ENCODE measurements at regions not wholly inside any gene's neighbourhood (a gene's known extent, or its start where the extent isn't known, plus 50 kb on each side); places are given as distances from the start of the nearest gene placed in this dataset.
"Not testable (repeated sequence)": the region's sequence is repeated elsewhere in the genome, so short reads cannot be mapped to it uniquely, and the experiment has no call there.

DNA sequence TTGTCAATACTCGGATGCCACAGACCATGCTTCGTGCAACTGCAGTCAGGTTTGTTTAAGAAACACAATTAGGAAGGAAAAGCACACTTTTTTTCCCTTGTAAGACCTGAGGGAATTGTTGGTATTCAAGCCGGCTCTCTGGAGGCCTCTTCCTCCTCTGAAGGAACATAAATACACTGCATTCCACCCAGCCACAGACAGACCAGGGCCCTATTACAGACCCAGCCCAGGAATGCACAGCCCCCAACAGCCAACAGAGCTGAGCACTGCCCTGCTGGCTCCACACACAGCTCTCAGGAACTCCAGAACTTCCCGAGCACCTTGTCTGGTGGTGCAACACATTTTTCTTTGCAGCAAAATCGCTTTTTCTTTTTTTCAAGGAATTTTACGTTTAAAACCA is 488.7 kb upstream of the PROK2 start:
- peaks cover 4% of the 10 kb centered on the region for H3K27me3 Mint-ChIP-seq
- H3K4me3 Mint-ChIP-seq: no peak overlapping the region
- H3K4me1 Mint-ChIP-seq: peaks cover 35% of the 10 kb centered on the region
- DNase-seq: no peak
- H3K9me3 Mint-ChIP-seq: no peaks in the 10 kb centered on the region
- H3K27ac Mint-ChIP-seq: no peak overlapping the region
- POLR2A ChIA-PET: no interaction called here
- no peaks in the 10 kb centered on the region for H3K36me3 Mint-ChIP-seq (ENCODE audit: low read depth)
- CTCF ChIA-PET: no interaction called here

DNA sequence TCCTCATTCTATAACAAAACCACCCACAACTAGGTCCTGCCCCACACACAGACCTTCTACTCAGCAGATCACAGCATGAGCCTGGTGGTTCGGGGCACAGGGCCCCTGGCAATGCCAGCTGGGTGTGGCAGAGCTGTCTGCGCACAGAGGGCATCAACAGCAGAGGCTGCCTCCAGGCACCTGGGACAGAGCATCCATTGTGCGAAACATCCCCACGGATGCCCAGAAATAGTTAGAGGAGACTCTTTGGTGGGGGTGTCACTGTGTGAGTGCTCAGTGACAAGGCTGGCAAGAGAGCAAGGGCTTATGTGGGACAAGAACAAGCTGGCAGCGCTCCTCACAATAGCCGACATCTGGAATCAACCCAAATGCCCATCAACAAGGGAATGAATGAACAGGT is 487.4 kb upstream of the PROK2 start:
- H3K4me1 Mint-ChIP-seq: peaks cover 39% of the 10 kb centered on the region
- H3K9me3 Mint-ChIP-seq: no peaks in the 10 kb centered on the region
- ChIA-PET CTCF (no interaction called here), POLR2A (no interaction called here)
- H3K36me3 Mint-ChIP-seq (ENCODE audit: low read depth): no peaks in the 10 kb centered on the region
- no peak overlapping the region for H3K4me3 Mint-ChIP-seq
- no peak overlapping the region for H3K27ac Mint-ChIP-seq
- no peak for DNase-seq
- H3K27me3 Mint-ChIP-seq: no peaks in the 10 kb centered on the region

DNA sequence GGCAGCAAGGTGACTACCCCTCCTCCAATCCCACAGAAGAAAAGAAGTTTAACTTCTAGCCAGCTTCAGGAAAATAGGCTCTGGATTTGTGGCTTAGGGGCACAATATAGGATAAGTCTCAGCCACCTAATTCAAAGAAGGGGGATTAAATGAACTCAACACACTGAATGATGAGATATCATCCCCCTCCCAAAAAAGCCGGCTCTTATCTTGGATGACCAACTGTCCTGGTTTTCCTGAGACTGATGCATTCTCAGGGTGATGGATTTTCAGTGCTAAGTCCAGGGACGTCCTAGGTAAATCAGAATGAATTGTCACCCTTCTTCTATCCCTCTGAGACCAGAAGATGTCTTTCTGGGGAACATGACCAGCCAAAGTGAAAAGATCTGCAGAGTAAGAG is 487.0 kb upstream of the PROK2 start:
- no peak overlapping the region for H3K27ac Mint-ChIP-seq
- H3K27me3 Mint-ChIP-seq: no peaks in the 10 kb centered on the region
- H3K9me3 Mint-ChIP-seq: no peaks in the 10 kb centered on the region
- H3K36me3 Mint-ChIP-seq (ENCODE audit: low read depth): no peaks in the 10 kb centered on the region
- H3K4me1 Mint-ChIP-seq: peaks cover 41% of the 10 kb centered on the region
- ChIA-PET POLR2A (interaction anchor here (0.7 kb wide), 1 partner anchor 278 kb away, joined by 3 read pairs; no protein-coding TSS in a partner anchor), CTCF (interaction anchor here (1.2 kb wide), 1 partner anchor 551 kb away, joined by 3 read pairs; no protein-coding TSS in a partner anchor)
- DNase-seq: no peak
- no peak overlapping the region for H3K4me3 Mint-ChIP-seq

DNA sequence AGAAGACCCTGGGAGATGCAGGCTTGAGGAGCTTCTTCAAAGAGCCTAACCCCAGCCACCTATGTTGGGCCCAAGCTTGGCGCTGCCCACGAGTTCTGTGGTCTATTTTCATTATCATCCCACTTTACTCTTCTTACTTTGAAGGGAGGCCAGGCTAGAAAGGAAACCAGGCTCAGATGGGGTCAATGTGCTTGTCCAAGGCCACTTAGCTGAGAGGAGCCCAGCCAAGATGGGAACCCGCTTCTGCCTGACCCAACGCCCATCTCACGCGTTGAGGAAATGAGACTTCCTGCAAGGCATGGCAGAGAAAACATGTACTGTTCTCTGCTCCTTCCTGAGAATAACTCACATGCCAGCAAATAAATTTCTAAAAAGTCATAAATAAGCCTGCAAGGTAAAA is 486.3 kb upstream of the PROK2 start:
- Mint-ChIP-seq H3K9me3 (no peaks in the 10 kb centered on the region), H3K27ac (no peak overlapping the region), H3K27me3 (no peaks in the 10 kb centered on the region), H3K4me1 (peaks cover 47% of the 10 kb centered on the region), H3K4me3 (no peak overlapping the region), H3K36me3 (ENCODE audit: low read depth) (no peaks in the 10 kb centered on the region)
- ChIA-PET POLR2A (interaction anchor here (1.0 kb wide), 1 partner anchor 17 kb away, joined by 3 read pairs; no protein-coding TSS in a partner anchor), CTCF (interaction anchor here (1.2 to 1.4 kb wide), 2 partner anchors 11 to 551 kb away, joined by 3 read pairs; no protein-coding TSS in a partner anchor)
- no peak for DNase-seq

DNA sequence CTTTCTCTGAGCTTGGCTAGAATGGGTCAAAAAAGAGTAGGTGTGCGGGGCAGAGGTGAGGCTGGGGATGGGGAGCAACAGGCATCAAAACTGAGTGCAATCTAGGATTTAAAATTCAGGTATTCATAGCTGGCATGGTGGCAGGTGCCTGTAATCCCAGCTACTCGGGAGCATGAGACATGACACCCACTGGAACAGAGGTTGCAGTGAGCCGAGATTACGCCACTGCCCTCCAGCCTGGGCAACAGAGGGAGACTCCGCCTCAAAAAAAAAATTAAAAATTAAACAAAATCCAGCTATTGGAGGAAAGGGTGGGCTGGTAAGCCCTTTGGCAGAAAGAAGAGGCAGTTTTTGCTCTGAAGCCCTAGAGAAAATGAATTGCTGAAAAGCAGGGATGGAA is 485.8 kb upstream of the PROK2 start:
- Mint-ChIP-seq H3K4me3 (no peak overlapping the region), H3K9me3 (no peaks in the 10 kb centered on the region), H3K36me3 (ENCODE audit: low read depth) (no peaks in the 10 kb centered on the region), H3K4me1 (peaks cover 52% of the 10 kb centered on the region), H3K27me3 (no peaks in the 10 kb centered on the region), H3K27ac (no peak overlapping the region)
- no peak for DNase-seq
- ChIA-PET CTCF (interaction anchor here (1.2 to 1.4 kb wide), 2 partner anchors 11 to 552 kb away, joined by 3 read pairs; no protein-coding TSS in a partner anchor), POLR2A (interaction anchor here (1.0 kb wide), 1 partner anchor 17 kb away, joined by 3 read pairs; no protein-coding TSS in a partner anchor)

DNA sequence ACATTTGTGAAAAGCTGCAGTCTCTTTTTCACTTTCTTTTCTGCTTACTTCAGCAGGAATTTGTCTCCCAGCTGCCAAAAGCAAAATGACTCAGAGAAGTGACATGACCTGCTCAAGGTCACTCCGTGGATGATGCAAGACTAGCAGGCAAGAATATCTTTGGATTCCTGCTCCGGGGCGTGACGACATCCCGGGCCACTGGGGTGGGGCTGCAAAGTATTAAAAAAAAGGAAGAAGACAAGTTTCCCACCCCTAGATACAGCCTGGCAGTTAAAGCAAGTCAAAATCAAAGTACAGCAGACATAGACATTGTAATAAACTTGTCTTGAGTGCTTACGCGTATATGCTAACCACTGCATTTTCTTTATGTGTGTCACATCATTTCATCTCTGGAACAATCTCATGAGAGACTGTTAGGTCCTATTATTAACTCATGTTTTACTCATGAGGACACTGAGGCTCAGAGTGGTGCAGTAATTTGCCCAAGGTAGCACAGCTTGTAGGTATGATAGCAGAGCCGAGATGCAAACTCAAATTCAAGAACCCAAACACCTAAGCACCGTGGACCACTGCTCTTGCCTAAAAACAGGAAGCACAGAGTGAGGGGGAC is 485.2 kb upstream of the PROK2 start:
- Mint-ChIP-seq H3K27ac (peak overlapping the region; percentile 55), H3K27me3 (no peaks in the 10 kb centered on the region), H3K36me3 (ENCODE audit: low read depth) (no peaks in the 10 kb centered on the region), H3K9me3 (no peaks in the 10 kb centered on the region), H3K4me3 (no peak overlapping the region), H3K4me1 (peaks cover 57% of the 10 kb centered on the region)
- CTCF ChIA-PET: interaction anchor here (1.4 kb wide), 1 partner anchor 10 kb away, joined by 3 read pairs; no protein-coding TSS in a partner anchor
- peak; percentile 37 for DNase-seq
- POLR2A ChIA-PET: no interaction called here

DNA sequence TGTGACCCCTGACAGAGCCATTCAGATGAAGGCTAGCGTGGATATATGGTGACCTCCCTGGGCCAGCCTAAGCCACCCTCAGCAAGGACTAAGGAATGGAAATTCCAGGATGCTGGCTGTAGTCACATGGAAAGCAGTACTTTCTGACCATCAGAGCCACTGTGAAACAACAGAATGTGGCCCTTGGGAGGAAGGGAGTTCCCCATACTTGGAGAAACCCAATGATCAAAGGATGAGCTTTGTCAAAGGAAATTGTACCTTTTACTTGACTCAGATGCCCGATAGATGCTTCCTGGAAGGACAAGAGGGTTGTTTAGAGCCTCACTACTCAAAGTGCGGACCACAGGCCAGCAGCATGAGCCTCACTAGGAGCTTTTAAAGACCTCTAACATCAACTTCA is 484.5 kb upstream of the PROK2 start:
- CTCF ChIA-PET: no interaction called here
- Mint-ChIP-seq H3K36me3 (ENCODE audit: low read depth) (no peaks in the 10 kb centered on the region), H3K4me3 (no peak overlapping the region), H3K27me3 (no peaks in the 10 kb centered on the region), H3K9me3 (no peaks in the 10 kb centered on the region), H3K27ac (peak overlapping the region; percentile 55), H3K4me1 (peaks cover 54% of the 10 kb centered on the region)
- no peak for DNase-seq
- POLR2A ChIA-PET: no interaction called here

DNA sequence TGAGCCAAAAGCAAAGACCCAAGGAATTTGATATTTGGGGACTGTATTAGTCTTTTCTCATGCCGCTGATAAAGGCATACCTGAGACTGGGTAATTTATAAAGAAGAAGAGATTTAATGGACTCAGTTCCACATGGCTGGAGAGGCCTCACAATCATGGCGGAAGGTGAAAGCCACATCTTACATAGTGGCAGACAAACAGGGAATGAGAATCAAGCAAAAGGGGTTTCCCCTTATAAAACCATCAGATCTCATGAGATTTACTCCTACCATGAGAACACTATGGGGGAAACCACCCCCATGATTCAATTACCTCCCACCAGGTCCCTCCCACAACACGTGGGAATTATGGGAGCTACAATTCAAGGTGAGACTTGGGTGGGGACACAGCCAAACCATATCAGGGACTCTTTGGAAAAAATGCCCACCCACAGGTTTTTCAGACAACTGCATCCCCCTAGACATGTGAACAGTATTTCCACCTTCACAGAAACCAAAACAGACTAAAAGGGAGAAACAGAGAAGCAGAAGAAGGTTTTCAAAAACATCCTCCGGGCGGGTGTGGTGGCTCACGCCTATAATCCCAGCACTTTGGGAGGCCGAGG is 482.1 kb upstream of the PROK2 start:
- H3K9me3 Mint-ChIP-seq; H3K4me3 Mint-ChIP-seq; H3K36me3 Mint-ChIP-seq (ENCODE audit: low read depth); CTCF ChIA-PET; H3K27me3 Mint-ChIP-seq; DNase-seq; POLR2A ChIA-PET; H3K27ac Mint-ChIP-seq: not testable (repeated sequence)
- peaks cover 48% of the 10 kb centered on the region for H3K4me1 Mint-ChIP-seq

DNA sequence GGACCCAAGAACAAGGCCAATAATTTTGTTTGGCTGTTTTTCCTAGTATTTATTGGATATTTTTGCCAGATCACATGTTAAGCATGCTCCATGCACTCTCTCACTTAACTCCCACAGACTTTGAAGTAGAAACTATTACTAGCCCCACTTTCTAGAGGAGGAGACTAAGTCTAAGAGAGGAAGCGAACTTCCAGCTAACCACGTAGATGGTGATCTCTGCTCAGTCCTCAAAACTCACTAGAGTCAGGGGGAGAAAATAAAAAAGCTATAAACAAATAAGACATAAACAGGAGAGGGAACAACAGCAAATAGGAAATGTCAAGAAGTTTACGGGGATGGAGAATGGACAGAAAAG is 481.0 kb upstream of the PROK2 start:
- peaks cover 2% of the 10 kb centered on the region for H3K27me3 Mint-ChIP-seq
- DNase-seq: no peak
- H3K4me3 Mint-ChIP-seq: no peak overlapping the region
- H3K36me3 Mint-ChIP-seq (ENCODE audit: low read depth): no peaks in the 10 kb centered on the region
- no peak overlapping the region for H3K27ac Mint-ChIP-seq
- CTCF ChIA-PET: no interaction called here
- POLR2A ChIA-PET: no interaction called here
- peaks cover 42% of the 10 kb centered on the region for H3K4me1 Mint-ChIP-seq
- H3K9me3 Mint-ChIP-seq: no peaks in the 10 kb centered on the region

DNA sequence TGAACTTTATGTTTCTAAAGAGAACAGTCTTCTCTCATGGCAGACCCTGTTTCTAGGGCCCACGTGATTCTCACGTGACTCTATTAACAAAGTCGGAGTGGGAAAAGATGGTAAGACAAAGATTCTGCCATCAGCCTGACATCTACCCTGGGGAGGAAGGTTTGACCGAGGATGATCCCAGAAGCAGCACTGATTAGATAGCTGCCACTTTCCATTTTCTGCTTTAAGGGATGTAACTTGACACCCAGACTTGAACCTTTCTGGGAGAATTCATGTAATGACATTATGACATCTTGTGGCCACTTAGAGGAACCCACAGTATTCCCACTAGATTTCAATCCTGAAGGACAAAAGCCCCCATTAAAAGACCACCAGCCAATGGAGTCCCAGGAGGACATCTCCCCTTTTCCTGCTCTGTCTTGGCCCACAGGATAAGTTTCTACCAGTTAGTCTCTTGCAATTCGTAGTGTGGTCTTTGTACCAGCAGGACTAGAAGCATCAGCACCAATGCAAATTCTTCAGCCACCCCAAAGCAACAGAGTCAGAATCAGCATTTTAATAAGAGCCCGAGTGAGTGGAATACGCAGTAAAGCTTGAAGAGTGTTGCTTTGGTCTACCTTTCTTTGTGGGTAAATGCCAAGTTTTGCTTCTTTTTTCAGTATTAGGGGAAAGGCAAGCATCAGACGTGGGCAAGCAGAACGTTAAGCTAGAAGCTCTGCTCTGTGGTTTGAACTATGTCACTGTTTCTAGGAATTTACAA is 480.5 kb upstream of the PROK2 start:
- peaks cover 2% of the 10 kb centered on the region for H3K27me3 Mint-ChIP-seq
- H3K36me3 Mint-ChIP-seq (ENCODE audit: low read depth): no peaks in the 10 kb centered on the region
- ChIA-PET POLR2A (no interaction called here), CTCF (no interaction called here)
- H3K27ac Mint-ChIP-seq: no peak overlapping the region
- no peak overlapping the region for H3K4me3 Mint-ChIP-seq
- no peak for DNase-seq
- no peaks in the 10 kb centered on the region for H3K9me3 Mint-ChIP-seq
- H3K4me1 Mint-ChIP-seq: peaks cover 38% of the 10 kb centered on the region

DNA sequence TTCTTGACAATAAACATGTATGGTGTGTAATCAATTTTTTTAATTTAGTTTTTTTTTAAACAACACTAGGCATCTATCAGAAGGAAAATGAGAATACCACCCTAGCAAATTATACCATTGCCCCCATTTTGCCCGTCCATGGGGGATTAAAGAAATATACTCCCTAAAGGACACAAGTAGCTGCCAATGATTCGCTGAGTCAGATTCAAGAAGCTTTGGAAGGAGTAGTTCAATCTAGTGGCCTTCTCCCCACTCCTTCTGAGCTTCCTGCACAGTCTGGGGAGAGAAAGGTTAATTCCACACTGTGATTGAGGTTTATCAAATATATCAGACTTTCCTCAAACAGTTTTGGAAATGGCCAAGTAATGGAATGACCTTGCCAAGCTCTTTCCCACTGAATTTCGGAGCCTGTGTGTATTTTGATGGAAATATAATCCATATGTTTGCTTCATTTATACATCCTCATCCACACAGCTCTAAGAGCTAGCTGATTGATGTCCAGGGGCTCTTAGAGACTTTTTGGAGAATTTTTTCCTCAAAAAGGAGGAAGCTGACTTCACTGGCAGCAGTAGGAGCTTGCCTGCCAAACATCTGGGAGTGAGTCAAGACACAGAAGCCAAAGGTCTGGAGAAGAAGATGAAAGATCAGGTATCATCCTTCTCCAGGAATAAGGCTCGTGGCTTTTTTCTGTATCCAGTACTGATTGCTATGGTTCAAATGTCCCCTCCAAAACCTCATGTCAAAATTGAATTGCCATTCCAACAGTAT is 478.5 kb upstream of the PROK2 start:
- Mint-ChIP-seq H3K27me3 (peaks cover 4% of the 10 kb centered on the region), H3K4me1 (peaks cover 29% of the 10 kb centered on the region), H3K9me3 (peaks cover 1% of the 10 kb centered on the region), H3K27ac (no peak overlapping the region), H3K36me3 (ENCODE audit: low read depth) (no peaks in the 10 kb centered on the region), H3K4me3 (no peak overlapping the region)
- DNase-seq: no peak
- CTCF ChIA-PET: no interaction called here
- POLR2A ChIA-PET: no interaction called here

DNA sequence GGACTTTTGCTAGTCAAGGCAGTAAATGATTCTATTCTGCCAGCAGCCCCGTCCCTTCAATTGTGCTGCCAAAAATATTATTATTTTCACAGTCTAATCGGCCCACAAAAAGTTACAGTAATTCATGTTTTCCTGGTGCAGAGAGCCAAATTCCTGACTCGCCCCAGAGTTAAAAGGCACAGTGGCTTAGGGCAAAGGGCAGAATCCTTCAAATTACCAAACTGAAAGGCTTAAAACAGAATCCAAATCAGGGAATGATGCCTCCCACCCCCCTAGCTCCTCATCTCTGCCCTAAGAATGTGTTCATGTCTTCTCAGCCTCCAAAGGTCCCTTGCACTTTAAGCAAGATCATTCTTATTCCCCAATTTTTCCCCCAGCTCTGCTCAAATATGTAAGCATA is 477.8 kb upstream of the PROK2 start:
- Mint-ChIP-seq H3K27me3 (peaks cover 5% of the 10 kb centered on the region), H3K4me3 (no peak overlapping the region), H3K36me3 (ENCODE audit: low read depth) (no peaks in the 10 kb centered on the region), H3K4me1 (peaks cover 29% of the 10 kb centered on the region), H3K27ac (no peak overlapping the region), H3K9me3 (peaks cover 4% of the 10 kb centered on the region)
- ChIA-PET CTCF (no interaction called here), POLR2A (no interaction called here)
- no peak for DNase-seq
